IMR-90 (cell line): ENCODE measurements at regions not wholly inside any gene's neighbourhood (a gene's known extent, or its start where the extent isn't known, plus 50 kb on each side); places are given as distances from the start of the nearest gene placed in this dataset.

Source experiments
- ATAC-seq: fragments of 200-7000 bp; cut with Tn5 transposase; 2 replicates; pipeline ENCODE4 v1.9.1; 2020; ENCODE audit warnings: low read depth, mild to moderate bottlenecking, moderate library complexity
- BruUV-seq: library from RNA; stranded (reverse); fragments of 400-500 nt; replicated peaks from 2 replicates; lab custom pipeline; 2021; lab: Mats Ljungman, UMichigan
- CTCF ChIA-PET: fragments of 300-600 bp; formaldehyde crosslinking; extraction: SDS; loops from one replicate; lab custom pipeline; 2021; ENCODE audit warnings: antibody characterized with exemption; lab: Yijun Ruan, JAX
- POLR2A ChIA-PET: fragments of 300-600 bp; sonication (Branson Sonifier 250); formaldehyde crosslinking; loops from one replicate; lab custom pipeline; 2022; ENCODE audit warnings: antibody characterized with exemption; ENCODE audit not compliant: unreplicated experiment; lab: Charles Lee
- DNase-seq: peaks from one replicate; pipeline ENCODE4 v3.0.0; 2013
- H2AFZ ChIP-seq: replicated peaks from 2 replicates; pipeline ENCODE3; 2013; ENCODE audit warnings: low read length, mild to moderate bottlenecking; ENCODE audit not compliant: poor library complexity
- H2AK5ac ChIP-seq: 2 replicates; pipeline ENCODE4 v1.6.1; 2013; ENCODE audit warnings: low read depth, low read length, inconsistent platforms
- H2AK9ac ChIP-seq: replicated peaks from 2 replicates; pipeline ENCODE3; 2013; ENCODE audit warnings: mild to moderate bottlenecking, low read depth, low read length, moderate library complexity; ENCODE audit not compliant: poor library complexity
- H2BK120ac ChIP-seq: 2 replicates; pipeline ENCODE4 v1.6.1; 2013; ENCODE audit warnings: low read depth, low read length, inconsistent platforms
- H2BK15ac ChIP-seq: 3 replicates; pipeline ENCODE4 v1.6.1; 2013; ENCODE audit warnings: low read depth, low read length, inconsistent platforms
- H2BK20ac ChIP-seq: 2 replicates; pipeline ENCODE4 v1.6.1; 2013; ENCODE audit warnings: low read depth, mild to moderate bottlenecking, inconsistent platforms, low read length, moderate library complexity
- H2BK5ac ChIP-seq: 2 replicates; pipeline ENCODE4 v1.6.1; 2013; ENCODE audit warnings: mild to moderate bottlenecking, low read depth, low read length, inconsistent platforms; ENCODE audit not compliant: poor library complexity, severe bottlenecking
- H3K14ac ChIP-seq: replicated peaks from 2 replicates; pipeline ENCODE4 v1.6.1; 2013; ENCODE audit warnings: low read depth, low read length, inconsistent platforms
- H3K18ac ChIP-seq: 2 replicates; pipeline ENCODE4 v1.6.1; 2013; ENCODE audit warnings: low read depth, low read length, control low read depth
- H3K23ac ChIP-seq: 2 replicates; pipeline ENCODE4 v1.6.1; 2013; ENCODE audit warnings: low read depth, low read length, inconsistent platforms
- H3K27ac ChIP-seq: 2 replicates; pipeline ENCODE4 v1.5.1; 2013; ENCODE audit warnings: mild to moderate bottlenecking, control low read depth, low read length; ENCODE audit not compliant: insufficient read depth
- H3K27me3 ChIP-seq: 2 replicates; pipeline ENCODE4 v1.6.1; 2013; ENCODE audit warnings: low read length; ENCODE audit not compliant: control insufficient read depth, insufficient read depth
- H3K36me3 ChIP-seq: 2 replicates; pipeline ENCODE4 v1.6.1; 2013; ENCODE audit warnings: low read length, mixed read lengths; ENCODE audit not compliant: control insufficient read depth, insufficient read depth
- H3K4ac ChIP-seq: 2 replicates; pipeline ENCODE4 v1.6.1; 2013; ENCODE audit warnings: low read depth, low read length, inconsistent platforms
- H3K4me1 ChIP-seq: 2 replicates; pipeline ENCODE4 v1.6.1; 2013; ENCODE audit warnings: low read length, mixed read lengths; ENCODE audit not compliant: control insufficient read depth, insufficient read depth
- H3K4me2 ChIP-seq: 2 replicates; pipeline ENCODE4 v1.6.1; 2013; ENCODE audit warnings: low read depth, mild to moderate bottlenecking, control low read depth, low read length, moderate library complexity
- H3K4me3 ChIP-seq: 2 replicates; pipeline ENCODE4 v1.5.1; 2013; ENCODE audit warnings: low read depth, mild to moderate bottlenecking, control low read depth, low read length, moderate library complexity; ENCODE audit not compliant: insufficient read depth
- H3K56ac ChIP-seq: 2 replicates; pipeline ENCODE4 v1.6.1; 2013; ENCODE audit warnings: low read length, inconsistent platforms; ENCODE audit not compliant: insufficient read depth; ENCODE audit errors: extremely low read depth
- H3K79me1 ChIP-seq, 2 experiments: 2 replicates each; pipeline ENCODE4 v1.6.1; 2013; ENCODE audit warnings: low read length in 2 of 2, inconsistent platforms in 1 of 2, low read depth in 1 of 2
- H3K9ac ChIP-seq: 2 replicates; pipeline ENCODE4 v1.6.1; 2013; ENCODE audit warnings: low read depth, low read length, control low read depth
- H3K9me1 ChIP-seq: 2 replicates; pipeline ENCODE4 v1.6.1; 2013; ENCODE audit warnings: low read length, inconsistent platforms; ENCODE audit not compliant: insufficient read depth
- H3K9me3 ChIP-seq: 2 replicates; pipeline ENCODE4 v1.6.1; 2013; ENCODE audit warnings: low read length; ENCODE audit not compliant: control insufficient read depth, insufficient read depth
- H4K20me1 ChIP-seq: 2 replicates; pipeline ENCODE4 v1.6.1; 2013; ENCODE audit warnings: low read length, inconsistent platforms; ENCODE audit not compliant: insufficient read depth
- H4K5ac ChIP-seq: 2 replicates; pipeline ENCODE4 v1.6.1; 2013; ENCODE audit warnings: mild to moderate bottlenecking, low read depth, low read length, control low read depth
- H4K8ac ChIP-seq, 2 experiments: 2 replicates each; pipeline ENCODE4 v1.6.1; 2013; ENCODE audit warnings: low read depth in 2 of 2, low read length in 2 of 2, control low read depth in 1 of 2, inconsistent platforms in 1 of 2
- H4K91ac ChIP-seq: 2 replicates; pipeline ENCODE4 v1.6.1; 2013; ENCODE audit warnings: low read depth, low read length, inconsistent platforms; ENCODE audit not compliant: insufficient read depth
- BHLHE40 ChIP-seq: fragments of 150-350 bp; IDR thresholded peaks from 2 replicates; pipeline ENCODE4 v1.6.1; 2016; ENCODE audit warnings: mild to moderate bottlenecking, low read depth, low read length
- CEBPB ChIP-seq: IDR thresholded peaks from 2 replicates; pipeline ENCODE4 v1.6.1; 2012; ENCODE audit warnings: low read depth, low read length, improper control_type of control experiment
- CHD1 ChIP-seq: IDR thresholded peaks from 2 replicates; pipeline ENCODE4 v1.6.1; 2012; ENCODE audit warnings: low read depth, low read length, improper control_type of control experiment
- CTCF ChIP-seq: conservative IDR thresholded peaks from 2 replicates; pipeline ENCODE4 v1.5.1; 2012; ENCODE audit warnings: mild to moderate bottlenecking, low read depth, low read length, improper control_type of control experiment
- ELK1 ChIP-seq: fragments of 150-350 bp; IDR thresholded peaks from 2 replicates; pipeline ENCODE4 v1.6.1; 2016; ENCODE audit warnings: low read depth, mild to moderate bottlenecking, low read length, moderate library complexity, borderline replicate concordance
- FOS ChIP-seq: fragments of 150-350 bp; IDR thresholded peaks from 2 replicates; pipeline ENCODE4 v1.6.1; 2016; ENCODE audit warnings: low read depth, low read length
- MAFK ChIP-seq: IDR thresholded peaks from 2 replicates; pipeline ENCODE4 v1.6.1; 2012; ENCODE audit warnings: low read depth, low read length, improper control_type of control experiment
- MAZ ChIP-seq: IDR thresholded peaks from 2 replicates; pipeline ENCODE4 v1.6.1; 2012; ENCODE audit warnings: low read depth, mild to moderate bottlenecking, low read length, improper control_type of control experiment, moderate library complexity, borderline replicate concordance
- MXI1 ChIP-seq: IDR thresholded peaks from 2 replicates; pipeline ENCODE4 v1.6.1; 2012; ENCODE audit warnings: low read depth, mild to moderate bottlenecking, low read length, moderate library complexity, borderline replicate concordance
- NFE2L2 ChIP-seq: fragments of 150-350 bp; IDR thresholded peaks from 2 replicates; pipeline ENCODE4 v1.6.1; 2016; ENCODE audit warnings: low read depth, mild to moderate bottlenecking, low read length
- POLR2A ChIP-seq: IDR thresholded peaks from 2 replicates; pipeline ENCODE4 v1.6.1; 2012; ENCODE audit warnings: mild to moderate bottlenecking, low read depth, low read length
- RAD21 ChIP-seq: IDR thresholded peaks from 2 replicates; pipeline ENCODE4 v1.6.1; 2012; ENCODE audit warnings: low read length, improper control_type of control experiment
- RCOR1 ChIP-seq: IDR thresholded peaks from 2 replicates; pipeline ENCODE4 v1.6.1; 2012; ENCODE audit warnings: mild to moderate bottlenecking, low read length, improper control_type of control experiment; ENCODE audit not compliant: insufficient replicate concordance
- RFX5 ChIP-seq: IDR thresholded peaks from 2 replicates; pipeline ENCODE4 v1.8.0; 2012; ENCODE audit warnings: low read depth, mild to moderate bottlenecking, low read length, moderate library complexity
- SMC3 ChIP-seq: fragments of 150-350 bp; IDR thresholded peaks from 2 replicates; pipeline ENCODE4 v1.6.1; 2016; ENCODE audit warnings: low read depth, mild to moderate bottlenecking, antibody characterized with exemption, low read length, moderate library complexity
- USF2 ChIP-seq: fragments of 150-350 bp; IDR thresholded peaks from 2 replicates; pipeline ENCODE4 v1.6.1; 2017; ENCODE audit warnings: mild to moderate bottlenecking, antibody characterized with exemption, low read length, low read depth
- WGBS, 2 experiments: methylation state at CpG; one replicate each; pipeline versions ENCODE4 v1.1.5 to v1.1.7; 2013; ENCODE audit warnings: missing lambda C conversion rate in 2 of 2; ENCODE audit not compliant: insufficient read length in 1 of 2; ENCODE audit errors: extremely low coverage in 2 of 2; 5-methylcytosine and 5-hydroxymethylcytosine counted together
- dilution Hi-C: fragments of 300-500 bp; cut with HindIII; formaldehyde crosslinking; loops from one replicate; pipeline ENCODE4 v1.14.3; 2018; ENCODE audit warnings: low sequenced_read_pairs; ENCODE audit not compliant: unreplicated experiment
- in situ Hi-C: fragments of 300-500 bp; cut with MboI; formaldehyde crosslinking; loops from 3 replicates; pipeline ENCODE4 v1.14.3; 2019; ENCODE audit warnings: low sequenced_read_pairs, inconsistent platforms, mixed read lengths
- intact Hi-C: fragments of 100-400 bp; cut with micrococcal nuclease; formaldehyde crosslinking; loops from 2 replicates; pipeline ENCODE4 v1.10.0; 2022

GRCh38 chr20:47952023-47952564 lies 166.8 kb upstream of the SULF2 start:
- Histone ChIP-seq H2BK20ac (no peak overlapping the region), H3K9me3 (no peaks in the 10 kb centered on the region), H3K79me1 (no peaks in the 10 kb centered on the region), H2AK9ac (no peak overlapping the region), H2BK120ac (no peak overlapping the region), H3K27me3 (no peaks in the 10 kb centered on the region; the same call in 1 of the 2 replicates), H2AK5ac (no peak overlapping the region), H3K56ac (no peak overlapping the region), H3K18ac (no peak overlapping the region), H2AFZ (no peak overlapping the region), H2BK5ac (no peak overlapping the region), H4K5ac (no peak overlapping the region), H4K91ac (no peak overlapping the region), H3K9me1 (no peaks in the 10 kb centered on the region), H4K20me1 (no peaks in the 10 kb centered on the region), H3K9ac (no peak overlapping the region), H3K36me3 (no peaks in the 10 kb centered on the region), H4K8ac (no peak overlapping the region), H3K23ac (no peak overlapping the region), H3K4me2 (no peak overlapping the region), H3K4me3 (no peak overlapping the region), H3K14ac (no peak overlapping the region), H3K4me1 (no peaks in the 10 kb centered on the region), H2BK15ac (no peak overlapping the region), H3K4ac (no peak overlapping the region), H3K27ac (no peak overlapping the region)
- BruUV-seq: no TSS peak
- CTCF ChIA-PET: no interaction called here
- dilution Hi-C loops (no loop called here), intact Hi-C loops (no loop called here), in situ Hi-C loops (no loop called here)
- ATAC-seq (no peak), DNase-seq (no peak)
- WGBS, 2 experiments: 68% methylated on average over 8 of the region's 9 CpGs; no CpG with 5 or more reads in 1 of the 2 experiments
- POLR2A ChIA-PET: no interaction called here
- TF ChIP-seq NFE2L2 (no peak), SMC3 (no peak), FOS (no peak), RAD21 (no peak), ELK1 (no peak), USF2 (no peak), POLR2A (no peak), CEBPB (no peak), MAZ (no peak), MAFK (no peak), MXI1 (no peak), BHLHE40 (no peak), CHD1 (no peak), CTCF (no peak), RCOR1 (no peak), RFX5 (no peak)
